GM19351 (cell line): ENCODE measurements at regions not wholly inside any gene's neighbourhood (a gene's known extent, or its start where the extent isn't known, plus 50 kb on each side); places are given as distances from the start of the nearest gene placed in this dataset.

Source experiments
- ATAC-seq: cut with Tn5 transposase; IDR thresholded peaks from one replicate; pipeline ENCODE4 v1.9.1; 2021; ENCODE audit warnings: mild to moderate bottlenecking, moderate library complexity; ENCODE audit not compliant: unreplicated experiment

DNA sequence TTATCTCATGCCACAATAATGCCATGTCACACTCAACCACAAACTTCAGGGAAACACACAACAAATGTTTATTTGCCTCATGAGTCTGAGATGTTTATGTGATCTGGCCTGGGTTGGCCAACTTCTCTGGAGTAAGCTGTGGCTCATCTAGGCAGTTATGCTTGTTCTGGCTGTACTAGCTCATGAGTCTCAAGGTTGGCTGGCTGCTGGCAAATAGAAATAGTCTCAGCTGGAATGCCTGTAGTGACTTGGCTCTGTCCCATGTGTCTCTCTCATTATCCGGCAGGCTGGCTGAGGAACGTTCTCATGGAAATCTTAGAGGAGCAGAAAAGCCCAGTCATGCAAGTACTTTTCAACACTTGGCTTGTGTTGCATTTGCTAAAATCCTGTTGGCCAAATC, 234.9 kb upstream of the CDH2 start:
- ATAC-seq = no peak

DNA sequence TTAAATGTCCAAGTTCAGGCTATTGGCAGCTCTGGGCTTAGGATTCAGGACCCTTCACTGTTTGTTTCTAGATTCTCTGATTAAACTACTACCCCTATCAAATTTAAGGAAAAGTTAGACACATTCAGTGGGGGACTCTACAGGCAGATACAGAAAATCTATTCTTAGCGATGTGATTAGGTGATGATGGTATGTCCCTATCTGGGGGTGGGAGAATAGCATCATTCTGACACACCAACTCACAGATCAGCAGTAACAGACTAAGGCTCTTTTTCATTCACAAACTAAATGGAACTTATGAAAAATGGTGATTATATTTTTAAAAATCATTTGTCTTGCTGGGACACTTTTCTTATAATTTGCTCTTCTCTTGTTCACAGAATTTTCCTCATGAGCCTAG, 232.9 kb upstream of the CDH2 start:
- no peak for ATAC-seq

DNA sequence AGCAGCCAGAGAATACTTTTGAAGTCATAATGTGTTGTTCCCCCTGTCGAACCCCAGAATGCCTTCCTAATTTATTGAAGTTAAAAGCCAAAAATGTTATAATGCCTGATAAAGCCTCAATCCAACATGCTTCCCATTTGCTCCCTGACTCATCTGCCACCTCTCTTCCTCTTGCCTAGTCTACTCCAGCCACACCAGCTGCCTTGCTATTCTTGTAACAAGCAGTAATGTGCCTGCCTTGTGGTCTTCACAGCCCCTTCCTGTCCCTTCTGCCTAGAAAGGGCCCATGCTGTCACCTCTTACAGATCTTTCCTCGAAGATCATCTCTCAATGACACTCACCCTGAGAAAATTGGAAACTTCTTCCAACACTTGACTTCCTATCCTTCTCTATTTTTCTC, 231.6 kb upstream of the CDH2 start:
- no peak for ATAC-seq

DNA sequence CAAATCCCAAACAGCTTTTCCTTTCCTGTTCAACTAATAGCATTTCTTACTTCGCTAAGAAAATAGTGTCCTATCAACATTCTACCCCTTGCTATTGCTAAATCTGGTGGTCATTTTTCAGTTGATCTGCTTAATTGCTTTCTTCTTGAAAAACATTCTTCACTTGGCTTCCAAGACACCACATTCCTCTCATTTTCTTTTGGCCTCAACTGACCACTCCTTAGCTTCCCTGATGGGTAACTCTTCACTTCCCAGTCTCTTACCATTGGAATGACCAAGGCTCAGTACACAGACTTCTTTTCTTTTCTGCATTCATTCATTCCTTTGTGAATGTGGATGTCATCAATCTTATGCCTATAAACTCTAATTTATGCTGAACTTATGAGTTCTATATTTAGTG, 230.8 kb upstream of the CDH2 start:
- ATAC-seq = no peak

DNA sequence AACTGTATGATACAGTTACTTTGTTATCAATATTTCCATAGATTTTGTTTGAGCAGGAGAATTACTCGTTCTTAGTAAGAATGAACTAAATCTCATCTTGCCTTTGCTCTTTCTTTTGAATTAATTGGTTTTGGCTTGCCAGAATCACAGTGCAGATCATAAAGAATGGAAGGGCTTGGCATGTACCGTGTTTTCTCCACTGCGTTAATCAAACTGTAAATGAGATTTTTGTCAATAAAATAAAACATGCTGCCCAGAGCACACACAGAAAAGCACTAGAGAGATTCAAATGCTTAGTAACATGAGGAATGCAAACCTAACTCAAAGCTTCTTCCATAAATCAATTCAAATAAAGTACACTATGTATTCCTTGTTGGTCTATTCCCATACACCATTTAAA, 229.6 kb upstream of the CDH2 start:
- no peak for ATAC-seq

DNA sequence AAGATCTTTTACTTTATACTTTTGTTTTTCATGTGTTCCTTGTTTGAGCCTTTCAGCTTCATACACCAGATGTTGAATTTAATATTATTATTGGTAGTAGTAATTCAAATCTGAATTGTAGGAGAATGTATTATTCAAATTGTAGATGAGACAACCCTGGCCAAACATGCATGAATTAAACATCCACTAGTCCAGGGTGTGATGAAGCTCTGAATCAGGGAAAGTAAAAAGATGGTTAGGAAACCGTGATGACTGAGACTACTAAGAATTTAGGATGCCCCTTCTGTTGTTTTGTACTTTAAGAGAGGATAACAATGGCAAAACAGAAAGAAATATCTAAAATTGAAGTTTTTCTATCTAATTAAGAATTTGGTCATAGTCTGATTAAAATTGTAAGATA, 227.8 kb upstream of the CDH2 start:
- no peak for ATAC-seq

DNA sequence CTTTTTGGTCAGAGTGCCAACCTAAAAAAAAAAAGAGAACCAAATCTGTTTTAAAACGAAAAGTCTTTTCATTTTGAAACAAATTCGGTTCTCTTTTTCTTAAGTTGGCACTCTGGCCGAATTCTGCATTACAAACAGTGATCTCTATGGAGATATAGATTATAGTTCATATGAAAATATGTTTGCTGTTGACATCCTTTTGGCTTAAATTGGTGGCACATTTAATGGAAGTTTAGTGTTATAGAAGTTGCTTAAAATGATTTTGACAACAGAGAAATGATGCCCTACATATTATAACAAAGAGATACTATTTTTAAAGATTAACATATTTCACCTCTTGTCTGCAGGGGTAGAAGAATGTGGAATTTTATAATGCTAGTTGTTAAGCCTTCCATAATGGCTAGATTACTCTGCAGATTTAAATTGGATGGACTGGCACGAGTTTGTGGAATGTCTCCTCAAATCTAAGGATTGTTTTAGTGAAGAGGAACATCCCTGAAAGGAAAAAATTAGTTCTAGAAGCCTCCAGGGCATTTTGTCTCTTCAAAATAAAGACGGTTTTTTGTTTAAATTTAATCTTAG, 222.9 kb upstream of the CDH2 start:
- no peak for ATAC-seq

DNA sequence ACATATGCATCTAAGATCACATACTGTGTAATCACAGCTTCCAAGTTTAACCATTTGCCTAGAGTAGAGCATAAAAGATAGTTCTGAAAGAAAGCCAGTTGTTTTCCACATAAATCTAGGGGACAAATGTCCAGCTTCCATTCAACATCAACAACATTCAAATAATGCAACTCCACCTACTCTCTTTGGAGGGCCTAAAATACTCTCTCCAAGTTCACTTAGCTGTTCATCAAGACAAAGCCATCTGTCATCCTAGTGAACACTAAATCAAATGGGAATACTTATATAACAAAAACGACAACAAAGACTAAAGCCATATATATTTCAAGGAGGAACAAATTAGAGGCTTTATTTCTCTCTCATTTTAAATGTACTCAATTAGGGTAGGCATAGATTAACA, 221.5 kb upstream of the CDH2 start:
- no peak for ATAC-seq

DNA sequence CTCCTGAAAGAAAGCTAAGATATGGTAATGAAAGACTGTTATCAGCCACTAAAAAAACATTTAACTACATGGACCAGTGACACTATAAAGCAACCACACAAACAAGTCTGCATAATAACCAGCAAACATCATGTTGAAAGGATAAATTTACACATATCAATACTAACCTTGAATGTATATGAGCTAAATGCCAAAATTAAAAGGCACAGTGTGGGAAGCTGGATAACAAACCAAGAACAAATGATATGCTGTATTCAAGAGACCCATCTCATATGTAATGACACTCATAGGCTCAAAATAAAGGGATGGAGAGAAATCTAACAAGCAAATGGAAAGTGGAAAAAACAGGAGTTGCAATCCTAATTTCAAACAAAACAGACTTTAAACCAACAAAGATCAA, 213.1 kb upstream of the CDH2 start:
- no peak for ATAC-seq

DNA sequence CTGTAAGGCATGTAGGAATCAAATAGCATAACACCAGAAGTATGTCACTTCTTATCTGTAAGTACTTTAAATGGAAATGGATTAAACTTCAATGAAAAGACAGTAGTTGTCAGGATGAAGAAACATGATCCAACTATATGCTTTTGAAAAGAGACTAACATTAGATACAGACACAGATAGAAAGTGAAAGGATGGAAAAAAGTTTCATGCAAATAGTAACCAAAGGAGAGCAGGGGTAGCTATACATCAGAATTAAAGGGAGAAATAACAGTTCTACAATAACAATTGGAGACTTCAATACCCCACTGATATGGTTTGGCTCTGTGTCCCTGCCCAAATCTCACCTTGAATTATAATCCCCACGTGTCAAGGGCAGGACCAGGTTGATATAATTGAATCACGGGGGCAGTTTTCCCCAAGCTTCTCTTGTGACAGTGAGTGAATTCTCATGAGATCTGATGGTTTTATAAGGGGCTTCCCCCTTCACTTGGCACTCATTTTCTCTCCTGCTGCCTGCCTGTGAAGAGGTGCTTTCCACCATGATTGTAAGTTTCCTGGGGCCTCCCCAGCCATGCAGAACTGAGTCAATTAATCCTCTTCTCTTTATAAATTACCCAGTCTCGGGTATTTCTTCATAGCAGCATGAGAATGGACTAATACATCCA, 205.4 kb upstream of the CDH2 start:
- ATAC-seq = no peak

DNA sequence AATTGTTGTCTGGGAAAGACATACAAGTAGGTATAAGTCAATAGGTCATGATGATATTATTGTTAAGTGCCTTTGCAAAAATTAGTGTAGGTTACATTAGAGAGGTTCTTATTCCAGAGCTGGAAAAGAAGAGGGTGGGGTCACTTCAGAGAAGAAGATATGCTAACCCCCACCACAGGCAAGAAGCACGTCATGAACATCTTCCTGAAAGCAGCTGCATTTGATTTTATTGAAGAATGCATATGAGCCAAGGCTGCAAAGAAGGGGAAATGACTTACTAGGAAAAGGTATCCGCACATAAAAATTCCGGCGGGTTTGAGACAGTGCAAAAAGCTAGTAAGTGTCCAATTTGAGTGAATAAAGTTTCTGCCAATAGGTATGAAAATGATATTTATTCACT, 195.3 kb upstream of the CDH2 start:
- ATAC-seq = no peak

DNA sequence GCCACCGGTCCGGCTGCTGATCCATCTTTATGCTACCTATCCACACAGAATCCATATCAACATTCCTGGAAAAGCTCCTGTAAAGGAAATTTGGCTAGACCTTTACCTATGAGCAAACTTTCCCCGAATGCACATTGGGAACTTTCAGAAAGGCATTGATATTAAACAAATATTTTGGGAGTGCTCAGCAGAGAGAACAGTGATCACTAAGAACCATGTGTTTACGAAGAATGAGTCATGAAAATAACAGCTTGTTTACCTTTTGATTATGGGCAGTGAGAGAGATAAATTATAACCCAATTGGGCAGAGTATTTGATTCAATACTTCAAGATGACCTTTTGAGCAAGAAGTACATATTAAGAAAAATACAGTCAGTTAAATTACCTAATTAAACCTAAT, 189.7 kb upstream of the CDH2 start:
- ATAC-seq = no peak

DNA sequence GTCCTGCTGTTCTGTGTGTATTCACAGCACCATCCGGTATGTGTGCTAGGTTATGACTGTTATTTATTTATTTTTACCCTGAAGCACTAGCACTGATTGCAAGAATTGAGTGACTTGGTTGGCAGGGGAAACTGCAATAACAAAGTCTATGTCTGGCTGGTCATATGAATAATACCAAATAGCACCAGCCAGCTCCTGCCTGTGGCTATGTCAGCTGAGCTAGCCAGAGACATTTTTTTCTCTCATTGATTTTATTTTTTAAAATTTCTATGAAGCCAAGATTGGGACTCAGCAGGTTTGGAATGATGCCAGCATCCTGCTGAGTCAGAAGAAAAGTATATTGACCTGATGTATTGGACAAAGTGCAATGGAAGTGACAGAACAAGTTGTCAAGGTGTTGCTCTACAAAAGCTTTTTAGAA, 188.5 kb upstream of the CDH2 start:
- no peak for ATAC-seq

DNA sequence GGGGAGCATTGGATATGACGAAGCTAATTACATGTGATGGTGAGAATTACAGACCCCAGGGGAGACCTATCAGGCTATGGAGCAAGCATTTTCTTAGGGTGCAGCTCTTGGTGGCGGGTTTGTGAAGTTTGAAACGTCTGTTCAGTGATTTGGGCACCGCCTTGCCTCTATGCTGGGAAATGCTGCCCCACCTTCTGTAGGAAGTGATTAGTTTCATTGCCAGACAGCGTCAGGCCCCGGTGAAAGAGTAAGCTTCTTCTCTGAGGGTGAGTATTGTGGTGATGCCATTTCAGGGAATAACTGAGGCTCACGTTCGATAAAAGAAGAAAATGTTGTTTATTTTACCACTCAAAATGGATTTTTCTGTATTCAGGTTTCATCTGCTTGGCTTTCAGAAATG, 186.2 kb upstream of the CDH2 start:
- ATAC-seq = no peak

DNA sequence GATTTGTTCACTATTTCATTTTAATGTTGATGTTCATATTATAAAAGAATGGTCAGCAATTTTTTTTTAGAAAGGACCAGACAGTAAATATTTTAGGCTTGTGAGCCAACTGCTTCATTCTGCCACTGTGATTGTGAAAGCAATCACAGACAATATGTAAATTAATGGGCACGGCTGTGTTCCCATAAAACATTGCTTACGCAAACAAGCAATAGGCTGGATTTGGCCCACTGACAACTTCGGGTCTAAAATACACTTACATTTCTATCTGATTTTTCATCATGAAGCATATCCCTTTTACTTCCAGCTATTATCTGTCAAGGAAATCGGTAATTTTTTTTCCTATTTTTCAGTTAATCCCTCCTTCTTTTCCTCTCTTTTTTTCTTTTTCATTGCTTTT, 182.2 kb upstream of the CDH2 start:
- ATAC-seq = no peak

DNA sequence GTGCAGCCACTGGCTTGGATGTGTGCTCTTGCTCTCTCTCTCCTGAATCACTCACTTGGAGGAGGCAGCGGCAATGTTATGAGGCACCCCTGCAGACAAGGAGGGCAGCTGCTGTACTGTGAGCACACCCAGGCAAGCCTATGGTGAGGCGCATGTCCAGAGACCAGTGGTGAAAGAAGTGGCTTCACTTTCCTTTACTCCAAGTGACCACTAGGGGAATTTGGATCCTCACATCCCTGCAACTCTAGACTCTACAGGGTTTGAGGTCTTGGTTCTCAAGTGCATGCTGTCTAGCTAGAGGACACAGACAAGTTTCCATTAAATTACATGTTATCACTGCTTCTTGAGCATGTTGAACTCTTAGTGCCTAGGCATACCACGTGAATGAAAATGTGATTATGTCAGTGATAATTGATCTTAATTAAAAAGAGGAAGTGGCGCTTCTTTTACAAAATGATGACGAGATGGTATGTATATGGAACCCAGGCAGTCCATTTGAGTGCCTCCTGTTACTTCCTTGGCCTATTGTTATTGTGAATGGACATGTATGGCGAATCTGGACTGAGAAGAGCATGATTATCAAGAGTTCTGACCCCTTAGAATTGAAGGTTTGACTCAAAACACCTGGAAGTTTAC, 181.0 kb upstream of the CDH2 start:
- no peak for ATAC-seq

DNA sequence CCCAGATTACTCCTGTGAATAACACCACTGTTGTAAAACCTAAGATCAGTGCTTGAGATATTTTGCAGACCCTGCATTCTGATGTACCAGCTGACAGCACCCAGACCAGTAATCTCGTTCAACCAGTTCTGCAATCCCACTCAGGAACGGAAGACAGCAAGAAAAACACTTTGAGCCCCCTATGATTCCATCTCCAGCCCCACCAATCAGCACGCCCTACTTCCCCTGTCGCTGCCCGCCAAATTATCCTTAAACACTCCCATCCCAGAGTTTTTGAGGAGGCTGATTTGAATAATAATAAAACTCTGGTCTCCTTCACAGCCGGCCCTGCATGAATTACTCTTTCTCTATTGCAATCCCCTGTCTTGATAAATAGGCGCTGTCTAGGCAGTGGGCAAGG, 173.9 kb upstream of the CDH2 start:
- no peak for ATAC-seq

DNA sequence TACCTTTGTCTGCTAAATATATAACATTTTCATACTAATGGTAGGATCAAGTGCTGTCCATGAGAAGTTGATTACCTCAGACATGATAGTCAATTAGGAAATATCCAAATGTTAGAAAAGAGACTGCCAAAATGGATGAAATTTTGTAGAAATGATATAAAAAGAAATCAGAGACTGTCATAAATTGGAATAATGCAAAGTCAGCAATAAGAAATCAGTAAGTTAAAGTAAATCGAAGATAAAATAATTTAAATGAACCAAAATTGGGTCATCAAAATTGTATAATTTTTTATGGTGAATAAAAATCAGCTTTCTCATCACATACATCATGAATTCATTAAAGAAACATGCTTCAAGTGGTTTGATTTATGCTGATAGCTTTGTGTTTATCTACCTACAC, 165.3 kb upstream of the CDH2 start:
- no peak for ATAC-seq

DNA sequence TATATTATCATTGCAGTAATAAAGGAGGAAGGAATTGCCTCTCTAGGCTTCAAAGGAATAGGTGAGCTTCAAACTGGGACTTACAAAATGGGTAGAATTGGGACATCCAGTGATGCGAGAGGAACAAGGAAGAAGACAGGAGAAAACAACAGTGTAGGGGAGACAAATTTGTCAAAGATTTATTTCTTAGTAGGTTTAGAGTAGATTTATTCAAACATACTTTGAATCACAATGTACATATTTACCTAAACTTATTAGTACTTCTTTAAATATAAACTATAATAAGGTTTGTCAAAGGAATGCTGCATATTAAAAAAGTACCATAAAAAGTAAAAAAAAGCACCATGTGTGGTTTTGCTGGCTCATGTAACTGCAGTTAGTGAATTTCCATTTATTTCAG, 161.4 kb upstream of the CDH2 start:
- no peak for ATAC-seq

DNA sequence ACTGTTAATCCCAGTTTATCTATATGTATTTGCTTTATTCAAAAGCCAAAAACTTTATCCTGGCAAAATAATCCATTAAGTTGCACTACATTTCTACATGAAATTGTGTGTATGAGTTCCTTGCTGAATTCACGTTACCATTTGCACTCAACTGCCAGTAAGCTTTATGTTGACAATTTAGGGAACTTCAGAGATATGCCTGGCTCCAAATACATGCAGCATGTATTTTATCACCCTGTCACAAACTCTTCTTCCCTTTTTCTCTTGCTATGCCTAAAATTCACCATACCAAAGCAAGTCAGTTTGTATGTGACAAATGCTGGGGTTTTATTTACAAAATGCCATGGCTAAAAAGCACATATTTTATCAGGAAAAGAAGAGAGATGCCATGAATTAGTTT, 157.6 kb upstream of the CDH2 start:
- ATAC-seq = no peak

DNA sequence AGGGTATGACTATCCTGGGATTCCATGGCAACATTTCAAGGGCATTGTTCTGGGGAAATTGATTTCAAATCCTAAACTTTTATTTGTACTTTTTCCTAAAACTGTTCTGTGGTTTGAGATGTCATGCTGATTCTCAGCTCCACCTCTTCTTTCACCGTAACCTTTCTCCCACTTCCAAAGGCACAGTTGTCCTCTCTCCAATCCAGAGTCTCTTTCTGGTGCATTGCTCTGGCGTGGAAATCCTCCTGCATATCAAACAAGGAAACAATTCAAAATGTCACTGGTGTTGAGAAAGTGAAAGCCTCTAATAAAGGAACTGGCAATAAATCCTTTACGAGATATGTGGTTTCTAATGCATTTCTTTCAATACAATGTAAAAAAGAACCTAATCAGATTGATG, 155.1 kb upstream of the CDH2 start:
- no peak for ATAC-seq

DNA sequence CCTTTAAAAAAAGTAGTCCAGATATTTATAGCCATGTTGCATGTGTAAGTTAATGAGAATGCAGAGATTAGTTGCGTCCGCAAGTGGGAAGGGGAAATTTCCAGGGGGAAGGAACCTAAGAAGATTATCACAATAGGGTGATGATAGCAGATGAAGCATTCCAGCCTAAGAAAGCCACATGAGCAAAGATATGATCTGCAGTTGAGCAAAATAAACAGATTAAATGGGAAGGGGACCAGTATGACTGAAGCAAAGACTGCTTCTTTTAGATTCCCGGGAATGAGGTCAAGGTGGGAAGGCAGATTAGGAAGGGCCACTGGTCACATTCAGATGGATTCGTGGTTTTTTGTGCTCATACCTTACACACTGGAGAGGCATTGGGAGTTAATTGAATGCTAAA, 154.6 kb upstream of the CDH2 start:
- no peak for ATAC-seq

DNA sequence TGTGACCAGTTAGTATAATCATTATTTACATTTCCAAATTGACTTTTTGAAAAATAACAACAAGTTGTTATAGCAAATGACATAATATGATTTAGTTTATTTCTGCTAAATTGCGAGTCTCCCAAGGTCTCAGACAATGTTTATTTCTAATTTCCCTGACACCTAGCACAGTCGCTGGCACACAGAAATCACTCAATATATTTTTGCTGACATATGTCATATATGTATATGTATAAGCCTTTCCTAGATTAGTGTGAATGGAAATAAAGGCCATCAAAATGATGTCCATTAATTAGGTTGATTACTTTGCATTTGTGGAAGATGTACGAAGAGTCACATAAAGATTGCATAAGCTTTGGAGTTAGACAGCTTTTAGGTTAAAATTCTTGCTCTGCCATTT, 136.7 kb upstream of the CDH2 start:
- no peak for ATAC-seq
